ENCODE measurements at regions not wholly inside any gene's neighbourhood (a gene's known extent, or its start where the extent isn't known, plus 50 kb on each side); places are given as distances from the start of the nearest gene placed in this dataset.

DNA sequence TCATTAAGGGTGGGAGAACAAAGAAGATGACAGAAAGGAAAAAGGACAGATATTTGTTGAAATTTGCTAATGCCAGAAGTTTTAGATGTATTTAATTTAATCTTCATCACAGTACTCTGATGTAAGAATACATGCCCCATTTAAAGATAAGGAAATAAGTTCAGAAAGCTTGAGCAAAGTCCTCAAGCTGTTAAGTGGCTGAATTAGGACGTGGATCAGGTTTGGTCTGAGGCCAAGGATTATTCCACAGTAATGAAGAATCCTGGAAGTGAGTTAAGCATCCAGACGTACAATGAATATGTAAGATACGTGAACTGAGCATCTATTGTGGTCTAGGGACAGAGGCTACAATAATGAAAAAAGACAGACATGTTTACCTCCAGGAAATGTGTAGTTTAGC is 671.3 kb downstream of the PRELID2 start:
- TF ChIP-seq EZH2 (IDR thresholded peaks at IDR 0.05; ENCODE audit: insufficient read depth, low read length) = no peak
- TF ChIP-seq, protein P1, sequence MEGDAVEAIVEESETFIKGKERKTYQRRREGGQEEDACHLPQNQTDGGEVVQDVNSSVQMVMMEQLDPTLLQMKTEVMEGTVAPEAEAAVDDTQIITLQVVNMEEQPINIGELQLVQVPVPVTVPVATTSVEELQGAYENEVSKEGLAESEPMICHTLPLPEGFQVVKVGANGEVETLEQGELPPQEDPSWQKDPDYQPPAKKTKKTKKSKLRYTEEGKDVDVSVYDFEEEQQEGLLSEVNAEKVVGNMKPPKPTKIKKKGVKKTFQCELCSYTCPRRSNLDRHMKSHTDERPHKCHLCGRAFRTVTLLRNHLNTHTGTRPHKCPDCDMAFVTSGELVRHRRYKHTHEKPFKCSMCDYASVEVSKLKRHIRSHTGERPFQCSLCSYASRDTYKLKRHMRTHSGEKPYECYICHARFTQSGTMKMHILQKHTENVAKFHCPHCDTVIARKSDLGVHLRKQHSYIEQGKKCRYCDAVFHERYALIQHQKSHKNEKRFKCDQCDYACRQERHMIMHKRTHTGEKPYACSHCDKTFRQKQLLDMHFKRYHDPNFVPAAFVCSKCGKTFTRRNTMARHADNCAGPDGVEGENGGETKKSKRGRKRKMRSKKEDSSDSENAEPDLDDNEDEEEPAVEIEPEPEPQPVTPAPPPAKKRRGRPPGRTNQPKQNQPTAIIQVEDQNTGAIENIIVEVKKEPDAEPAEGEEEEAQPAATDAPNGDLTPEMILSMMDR (IDR thresholded peaks at IDR 0.05; ENCODE audit: insufficient read depth, low read depth, low read length) = no peak

All from astrocyte (in vitro differentiated cells and primary cell).